Glutamatergic neuron (in vitro differentiated cells): ENCODE measurements at regions not wholly inside any gene's neighbourhood (a gene's known extent, or its start where the extent isn't known, plus 50 kb on each side); places are given as distances from the start of the nearest gene placed in this dataset.
"Not testable (repeated sequence)": the region's sequence is repeated elsewhere in the genome, so short reads cannot be mapped to it uniquely, and the experiment has no call there.

Source experiments
- DNase-seq: peaks from one replicate; pipeline ENCODE4 v3.0.0; 2022
- H3K27ac Mint-ChIP-seq: one replicate; pipeline ENCODE4 v1.8.0; 2020; ENCODE audit warnings: mild to moderate bottlenecking, mixed read lengths, inconsistent platforms; ENCODE audit not compliant: unreplicated experiment
- H3K27me3 Mint-ChIP-seq: one replicate; pipeline ENCODE4 v1.8.0; 2020; ENCODE audit warnings: mild to moderate bottlenecking, moderate library complexity, mixed read lengths, inconsistent platforms; ENCODE audit not compliant: unreplicated experiment
- H3K36me3 Mint-ChIP-seq: one replicate; pipeline ENCODE4 v1.8.0; 2020; ENCODE audit warnings: mild to moderate bottlenecking, mixed read lengths, inconsistent platforms; ENCODE audit not compliant: unreplicated experiment
- H3K4me1 Mint-ChIP-seq: one replicate; pipeline ENCODE4 v1.8.0; 2020; ENCODE audit warnings: mild to moderate bottlenecking, low read depth, mixed read lengths, inconsistent platforms; ENCODE audit not compliant: unreplicated experiment
- H3K4me3 Mint-ChIP-seq: one replicate; pipeline ENCODE4 v1.8.0; 2020; ENCODE audit warnings: mild to moderate bottlenecking, mixed read lengths, inconsistent platforms; ENCODE audit not compliant: unreplicated experiment
- H3K9me3 Mint-ChIP-seq: one replicate; pipeline ENCODE4 v1.8.0; 2020; ENCODE audit warnings: mild to moderate bottlenecking, moderate library complexity, mixed read lengths, inconsistent platforms; ENCODE audit not compliant: unreplicated experiment
- CTCF ChIP-seq: fragments of 200-600 bp; sonication (generic); IDR thresholded peaks from one replicate; pipeline ENCODE4 v1.5.0; 2021; ENCODE audit not compliant: partially characterized antibody, unreplicated experiment

- no peak for DNase-seq
- Mint-ChIP-seq H3K27ac (no peak overlapping the region), H3K27me3 (no peaks in the 10 kb centered on the region), H3K36me3 (peaks cover 24% of the 10 kb centered on the region), H3K4me3 (no peak overlapping the region), H3K4me1 (no peaks in the 10 kb centered on the region), H3K9me3 (peaks cover 2% of the 10 kb centered on the region)
- TF ChIP-seq CTCF, result no peak
These were observed 81.6 kb upstream of the KCNE2 start for GRCh38 chr21:34282223-34282622.

- no peak overlapping the region for H3K4me3 Mint-ChIP-seq
- H3K27me3 Mint-ChIP-seq, result no peaks in the 10 kb centered on the region
- no peak for TF ChIP-seq CTCF
- no peaks in the 10 kb centered on the region for H3K4me1 Mint-ChIP-seq
- peaks cover 5% of the 10 kb centered on the region for H3K9me3 Mint-ChIP-seq
- peaks cover 40% of the 10 kb centered on the region for H3K36me3 Mint-ChIP-seq
- DNase-seq, result no peak
- H3K27ac Mint-ChIP-seq, result no peak overlapping the region
These were observed 79.1 kb upstream of the KCNE2 start for GRCh38 chr21:34284666-34285065.

GRCh38 chr21:34288042-34288441 is 75.8 kb upstream of the KCNE2 start:
- H3K27ac Mint-ChIP-seq, H3K4me3 Mint-ChIP-seq, H3K27me3 Mint-ChIP-seq, H3K4me1 Mint-ChIP-seq, H3K9me3 Mint-ChIP-seq, DNase-seq: not testable (repeated sequence)
- H3K36me3 Mint-ChIP-seq, result peaks cover 42% of the 10 kb centered on the region

GRCh38 chr21:34289856-34290255 is 74.0 kb upstream of the KCNE2 start:
- H3K27ac Mint-ChIP-seq, result no peak overlapping the region
- no peaks in the 10 kb centered on the region for H3K4me1 Mint-ChIP-seq
- no peak overlapping the region for H3K4me3 Mint-ChIP-seq
- no peak for DNase-seq
- H3K9me3 Mint-ChIP-seq, result peaks cover 8% of the 10 kb centered on the region
- TF ChIP-seq CTCF, result no peak
- peaks cover 2% of the 10 kb centered on the region for H3K27me3 Mint-ChIP-seq
- peaks cover 34% of the 10 kb centered on the region for H3K36me3 Mint-ChIP-seq

- Mint-ChIP-seq H3K4me3 (no peak overlapping the region), H3K36me3 (peaks cover 9% of the 10 kb centered on the region), H3K27me3 (peaks cover 4% of the 10 kb centered on the region), H3K4me1 (peaks cover 5% of the 10 kb centered on the region), H3K9me3 (peaks cover 4% of the 10 kb centered on the region), H3K27ac (no peak overlapping the region)
- TF ChIP-seq CTCF, result no peak
- no peak for DNase-seq
These were observed 66.9 kb upstream of the KCNE2 start for GRCh38 chr21:34296878-34297277.
